ACHN (cell line): ENCODE measurements at regions not wholly inside any gene's neighbourhood (a gene's known extent, or its start where the extent isn't known, plus 50 kb on each side); places are given as distances from the start of the nearest gene placed in this dataset.

Experiments used
- DNase-seq: peaks from one replicate; pipeline ENCODE4 v3.0.0-alpha.2; 2015
- in situ Hi-C: cut with HindIII; loops from 2 replicates; pipeline ENCODE4 v1.10.0; 2017; ENCODE audit warnings: low sequenced_read_pairs, low pct_ligation_motif_present, low pct_unique_long_range_greater_than_20kb

GRCh38 chr12:94047781-94048567 lies 100.4 kb upstream of the PLXNC1 start:
- in situ Hi-C loops, result no loop called here
- no peak for DNase-seq

GRCh38 chr12:94048757-94049156 lies 99.6 kb upstream of the PLXNC1 start:
- no peak for DNase-seq
- in situ Hi-C loops, result no loop called here

DNA sequence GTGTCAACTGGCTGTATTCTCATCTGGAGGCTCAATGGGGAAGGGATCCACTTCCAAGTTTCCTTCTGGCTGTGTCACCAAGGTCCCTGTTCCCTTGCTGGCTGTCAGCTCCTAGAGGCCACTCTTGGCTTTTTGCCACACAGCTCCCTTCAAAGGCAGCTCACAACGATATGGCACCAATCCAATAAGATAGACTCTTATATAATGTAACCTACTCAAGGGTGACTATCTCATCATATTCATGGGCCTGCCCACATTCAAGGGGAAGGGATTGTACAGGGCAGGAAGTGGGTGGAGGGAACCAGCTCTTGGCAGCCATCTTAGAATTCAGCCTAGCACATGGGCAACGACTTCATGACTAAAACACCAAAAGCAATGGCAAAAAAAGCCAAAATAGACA lies 98.7 kb upstream of the PLXNC1 start:
- in situ Hi-C loops, result no loop called here

DNA sequence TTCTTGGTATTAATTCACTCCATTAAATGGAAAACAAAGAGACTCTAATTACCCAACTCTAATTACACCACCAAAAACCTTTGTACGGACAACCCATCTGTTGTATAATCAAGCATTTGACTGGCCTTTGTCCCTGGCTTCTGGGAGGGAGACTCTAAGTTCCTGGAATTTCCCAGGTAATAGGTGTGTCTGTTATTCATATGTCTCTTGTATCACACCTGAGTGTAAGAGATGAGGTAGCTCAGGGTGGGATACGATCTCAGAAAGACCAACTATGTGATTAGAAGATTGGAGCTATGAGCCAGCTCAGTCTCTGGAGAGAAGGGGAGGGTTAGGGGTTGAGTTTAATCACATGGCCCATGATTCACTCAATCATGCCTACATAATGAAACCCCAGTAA lies 94.7 kb upstream of the PLXNC1 start:
- no peak for DNase-seq
- in situ Hi-C loops, result no loop called here

More for the DNA sequence above, 98.7 kb upstream of the PLXNC1 start:
- no peak for DNase-seq

- in situ Hi-C loops, result no loop called here
- no peak for DNase-seq
Observed at GRCh38 chr12:94055528-94055927, 92.8 kb upstream of the PLXNC1 start.

- no peak for DNase-seq
- in situ Hi-C loops, result no loop called here
Observed at GRCh38 chr12:94056419-94057158, 91.8 kb upstream of the PLXNC1 start.

DNA sequence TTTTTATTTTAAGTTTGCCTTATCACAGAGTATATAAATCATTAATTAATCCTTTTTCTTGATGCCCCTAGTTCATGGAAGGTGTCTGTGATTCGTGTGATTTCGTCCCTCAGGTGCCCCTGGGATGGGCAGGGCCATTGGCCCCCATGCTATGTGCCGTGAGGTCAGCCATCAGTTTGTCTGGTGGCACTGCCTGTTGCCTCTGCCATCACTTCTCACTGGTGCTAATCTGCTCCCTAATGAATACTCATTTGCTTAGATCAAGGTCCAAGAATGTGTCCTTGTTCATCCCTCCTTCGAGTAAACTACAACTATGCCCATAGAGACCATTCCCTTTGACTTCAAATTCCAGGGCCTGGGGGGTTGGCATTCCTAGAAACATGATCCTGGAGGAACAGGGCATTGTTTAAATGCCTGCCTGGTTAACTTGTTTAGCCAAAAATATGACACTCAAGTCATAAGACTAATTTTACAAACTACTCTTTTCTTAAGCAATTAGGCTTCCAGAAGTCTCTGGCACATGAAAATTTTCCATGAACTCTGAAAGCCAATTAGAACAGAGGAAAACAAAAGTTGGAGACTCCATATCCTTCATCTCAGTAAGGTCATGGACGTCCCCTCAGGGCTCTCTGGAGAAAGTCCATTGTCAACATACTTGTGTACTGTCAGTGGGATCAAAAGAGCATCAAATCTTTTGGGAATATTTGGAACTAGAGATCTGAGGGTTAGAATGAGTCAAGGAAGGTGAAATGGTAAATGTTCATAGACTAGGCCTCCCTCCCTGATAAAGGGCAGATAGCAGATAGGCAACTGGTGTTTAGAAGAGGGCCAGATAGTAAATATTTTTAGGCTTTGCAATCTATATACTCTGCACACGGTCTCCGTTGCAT lies 90.9 kb upstream of the PLXNC1 start:
- in situ Hi-C loops, result no loop called here
- DNase-seq, result no peak

DNA sequence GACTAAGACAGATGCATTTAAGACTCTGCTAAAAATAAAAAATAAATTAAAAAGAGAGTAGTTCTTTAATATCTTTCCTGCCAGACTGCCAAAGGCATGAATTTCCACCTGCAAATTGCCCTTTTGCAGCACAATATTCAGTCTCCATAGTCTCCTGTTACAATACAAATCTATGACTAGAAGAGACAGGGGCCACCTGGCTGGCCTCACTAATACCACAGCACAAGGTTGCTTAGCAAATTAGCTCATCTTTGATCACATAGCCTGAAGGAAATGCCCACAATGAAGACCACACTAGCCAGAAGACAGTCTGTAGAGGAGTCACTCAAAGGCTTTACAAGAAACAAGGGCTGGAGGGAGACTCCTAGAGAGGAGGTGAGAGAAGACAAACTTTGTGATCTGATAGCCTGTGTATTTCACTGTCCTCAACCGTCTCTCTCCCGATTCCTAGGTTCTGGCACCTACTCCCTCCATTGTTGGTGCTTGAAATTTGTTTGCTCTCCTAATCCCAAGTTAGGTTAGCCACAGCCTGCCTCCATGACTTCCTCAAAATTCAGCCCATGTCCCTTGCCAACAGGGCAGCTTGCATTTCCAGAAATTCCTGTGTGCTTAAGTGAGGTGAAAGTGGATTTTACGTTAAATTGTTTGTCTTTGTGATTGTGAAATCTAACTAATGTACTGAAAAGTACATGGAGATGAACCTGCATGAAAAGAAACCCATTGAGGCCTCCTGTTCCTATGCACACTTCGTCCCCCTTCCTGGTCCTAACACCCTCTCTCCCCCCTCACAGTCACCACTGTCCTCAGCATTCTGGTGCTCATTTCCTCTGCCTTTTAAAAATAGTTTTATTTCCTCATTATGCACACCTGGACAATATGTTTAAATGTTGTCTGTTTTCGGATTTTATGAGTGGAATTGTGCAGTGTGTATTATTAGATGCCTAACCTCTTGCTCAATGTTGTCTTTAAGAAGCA lies 88.7 kb upstream of the PLXNC1 start:
- in situ Hi-C loops, result no loop called here
- no peak for DNase-seq

DNA sequence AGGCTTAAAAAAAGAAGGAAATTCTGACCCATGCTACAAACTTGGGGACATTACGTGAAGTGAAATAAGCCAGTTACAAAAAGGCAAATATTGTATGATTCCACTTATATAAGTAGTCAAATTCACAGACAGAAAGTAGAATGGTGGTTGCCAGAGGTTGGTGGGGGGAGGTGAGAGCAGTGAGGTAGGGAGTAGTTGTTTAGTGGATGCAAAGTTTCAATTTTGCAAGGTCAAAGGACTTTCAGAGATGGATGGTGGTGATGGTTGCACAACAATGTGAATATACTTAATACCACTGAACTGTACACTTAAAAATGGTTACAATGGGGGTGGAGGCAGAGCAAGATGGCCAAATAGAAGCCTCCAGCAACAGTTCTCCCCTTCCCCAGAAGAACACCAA lies 86.2 kb upstream of the PLXNC1 start:
- in situ Hi-C loops, result no loop called here
- no peak for DNase-seq

DNA sequence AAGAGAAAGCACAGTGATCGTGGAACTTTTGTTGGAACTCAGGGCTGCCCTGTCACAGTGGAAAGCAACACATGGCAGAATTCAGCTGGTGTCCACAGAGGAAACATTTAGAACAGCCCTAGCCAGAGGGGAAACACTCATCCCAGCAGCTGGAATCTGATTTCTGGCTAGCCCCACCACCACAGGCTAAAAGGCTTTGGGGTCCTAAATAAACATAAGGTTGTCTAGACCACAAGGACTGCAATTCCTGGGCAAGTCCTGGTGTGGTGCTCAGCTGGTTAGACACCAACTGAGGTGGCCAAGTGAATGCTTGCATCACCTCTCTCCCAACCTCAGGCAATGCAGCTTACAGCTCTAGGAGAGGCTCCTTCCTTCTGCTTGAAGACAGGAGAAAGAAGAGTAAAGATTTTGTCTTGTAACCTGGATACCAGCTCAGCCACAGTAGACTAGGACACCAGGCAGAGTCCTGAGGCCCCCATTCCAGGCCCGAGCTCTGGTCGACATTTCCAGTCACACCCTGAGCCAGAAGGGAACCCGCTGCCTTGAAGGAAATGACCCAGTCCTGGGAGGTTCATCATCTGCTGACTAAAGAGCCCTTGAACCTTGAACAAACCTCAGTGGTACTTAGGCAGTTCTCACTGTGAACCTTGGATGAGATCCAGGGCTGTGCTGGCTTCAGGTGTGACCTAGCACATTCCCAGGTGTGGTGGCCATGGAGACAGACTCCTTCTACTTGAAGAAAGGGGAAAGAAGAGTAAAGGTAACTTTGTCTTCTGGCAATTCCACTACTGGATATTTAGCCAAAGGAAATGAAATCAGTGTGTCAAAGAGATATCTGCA lies 85.4 kb upstream of the PLXNC1 start:
- in situ Hi-C loops, result no loop called here
- DNase-seq, result no peak

GRCh38 chr12:94070520-94070919 lies 77.9 kb upstream of the PLXNC1 start:
- no peak for DNase-seq
- in situ Hi-C loops, result no loop called here

- in situ Hi-C loops, result no loop called here
- no peak for DNase-seq
Observed at GRCh38 chr12:94071258-94071657, 77.1 kb upstream of the PLXNC1 start.

- no peak for DNase-seq
- in situ Hi-C loops, result no loop called here
Observed at GRCh38 chr12:94073441-94074051, 74.8 kb upstream of the PLXNC1 start.

DNA sequence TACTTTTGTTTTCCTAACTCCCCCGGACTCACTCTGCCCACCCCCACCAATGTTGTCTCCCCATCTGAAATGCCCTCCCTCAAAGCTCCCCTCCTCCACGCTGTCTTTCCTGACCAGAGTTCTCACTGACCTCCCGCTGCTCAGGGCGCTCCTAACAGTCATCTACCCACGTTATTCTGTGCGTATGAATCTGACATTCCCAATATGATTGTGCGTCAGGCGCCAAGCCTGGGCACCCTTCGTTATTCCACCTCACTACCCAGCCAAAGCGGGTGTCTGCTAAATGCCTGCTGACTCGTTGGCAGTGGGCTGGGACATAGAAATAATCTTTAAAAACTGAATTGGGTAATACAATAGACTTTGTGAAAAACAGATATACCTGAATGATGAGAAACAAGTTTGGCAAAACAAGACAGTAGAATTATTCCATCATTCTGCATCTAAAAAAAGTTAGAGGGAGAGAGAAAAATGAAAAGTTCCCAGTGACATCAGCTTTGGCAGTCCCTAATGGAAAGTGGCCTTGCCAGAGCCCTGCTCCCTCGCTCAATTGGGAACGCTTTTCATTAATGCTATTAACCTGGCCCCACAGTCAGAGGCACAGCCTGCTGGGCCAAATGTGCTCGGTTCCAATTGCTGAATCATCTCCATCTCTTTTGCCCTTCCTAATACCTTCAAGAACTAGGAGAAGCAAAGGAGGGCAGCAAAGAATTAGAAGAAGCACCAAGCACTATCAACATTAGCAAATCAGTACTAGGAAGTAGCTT lies 74.0 kb upstream of the PLXNC1 start:
- DNase-seq, result no peak
- in situ Hi-C loops, result no loop called here

DNA sequence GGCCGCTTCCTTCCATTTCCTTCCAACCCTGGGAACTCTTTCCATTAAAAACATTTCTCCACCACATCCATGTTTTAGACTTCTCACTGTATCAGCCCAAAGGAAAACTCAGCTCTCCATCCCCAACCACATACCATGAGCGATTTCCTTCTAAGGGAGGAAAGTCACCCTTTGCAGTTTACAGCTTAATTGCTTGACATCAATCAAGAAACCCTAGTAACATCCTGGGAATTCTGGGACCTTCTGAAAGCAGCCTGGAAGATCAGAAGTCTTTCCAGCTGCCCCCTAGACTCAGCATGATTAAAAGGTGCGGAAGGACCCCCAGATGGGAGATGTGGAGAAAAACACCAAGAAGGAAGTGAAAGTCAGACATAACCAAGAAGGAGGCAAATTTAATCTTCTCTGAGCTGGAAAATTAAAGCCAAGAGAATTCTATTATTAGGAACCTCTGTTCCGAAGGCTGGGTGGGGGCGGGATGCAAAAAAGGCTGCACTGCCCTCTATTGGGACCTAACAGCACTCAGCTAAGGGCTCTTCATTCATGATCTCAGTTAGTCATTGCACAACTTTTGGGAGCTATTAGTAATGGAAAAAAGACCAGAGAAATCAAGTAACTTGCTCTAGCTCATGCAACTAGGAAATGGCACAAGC lies 73.3 kb upstream of the PLXNC1 start:
- in situ Hi-C loops, result no loop called here
- DNase-seq, result peak; percentile 44

DNA sequence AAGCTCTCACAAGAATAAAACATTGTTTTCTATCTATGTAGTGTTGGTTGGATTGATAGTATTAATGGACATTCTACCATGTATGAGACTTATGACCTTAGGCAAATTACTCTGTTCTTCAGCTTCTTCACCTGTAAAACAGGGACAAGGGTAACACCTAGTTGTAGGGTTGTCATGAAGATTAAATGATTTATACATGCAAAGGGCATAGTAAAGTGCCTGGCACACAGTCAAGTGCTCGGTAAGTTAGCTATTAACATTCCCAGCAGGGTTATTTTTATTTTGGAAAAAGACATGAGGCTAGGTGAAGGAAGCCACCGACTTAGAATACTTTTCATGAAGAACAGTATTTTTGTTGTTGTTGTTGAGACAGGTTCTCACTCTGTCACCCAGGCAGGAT lies 71.2 kb upstream of the PLXNC1 start:
- DNase-seq, result no peak
- in situ Hi-C loops, result no loop called here
